GM19324 (cell line): ENCODE measurements at regions not wholly inside any gene's neighbourhood (a gene's known extent, or its start where the extent isn't known, plus 50 kb on each side); places are given as distances from the start of the nearest gene placed in this dataset.
"Not testable (repeated sequence)": the region's sequence is repeated elsewhere in the genome, so short reads cannot be mapped to it uniquely, and the experiment has no call there.

Experiments
- ATAC-seq: cut with Tn5 transposase; IDR thresholded peaks from one replicate; pipeline ENCODE4 v1.9.1; 2021; ENCODE audit warnings: mild to moderate bottlenecking, moderate library complexity; ENCODE audit not compliant: unreplicated experiment, low FRiP score

DNA sequence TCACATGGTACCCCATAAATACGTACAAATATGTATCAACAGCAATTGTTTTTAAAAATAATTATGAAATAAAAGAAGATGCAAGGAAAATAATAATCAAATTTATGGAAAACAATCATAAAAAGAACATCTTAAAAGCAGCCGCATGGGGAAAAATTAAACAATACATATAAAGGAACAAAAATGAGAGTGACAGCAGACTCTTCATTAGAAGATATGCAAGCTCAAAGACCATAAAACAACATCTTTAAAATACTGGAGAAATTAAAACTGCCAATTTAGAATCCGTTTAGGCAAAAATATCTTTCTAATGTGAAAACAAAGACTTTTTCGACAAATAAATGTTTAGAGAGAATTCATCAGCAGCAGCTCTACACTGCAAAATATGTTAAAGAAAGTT, 190.6 kb upstream of the C11orf58 start:
- ATAC-seq = no peak

- no peak for ATAC-seq
Measured at GRCh38 chr11:16543642-16544041, 187.3 kb upstream of the SOX6 start.

GRCh38 chr11:16542353-16542752, 186.0 kb upstream of the SOX6 start:
- ATAC-seq = no peak

DNA sequence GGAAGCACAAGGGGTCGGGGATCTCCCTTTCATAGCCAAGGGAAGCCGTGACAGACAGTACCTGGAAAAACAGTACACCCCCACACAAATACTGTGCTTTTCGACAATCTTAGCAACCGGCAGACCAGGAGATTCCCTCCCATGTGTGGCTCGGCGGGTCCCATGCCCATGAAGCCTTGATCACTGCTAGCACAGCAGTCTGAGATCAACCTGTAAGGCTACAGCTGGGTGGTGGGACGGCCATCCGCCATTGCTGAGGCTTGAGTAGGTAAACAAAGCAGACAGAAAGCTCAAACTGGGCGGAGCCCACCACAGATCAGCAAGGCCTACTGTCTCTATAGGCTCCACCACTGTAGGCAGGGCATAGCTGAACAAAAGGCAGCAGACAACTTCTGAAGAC, 180.2 kb upstream of the SOX6 start:
- ATAC-seq = no peak

GRCh38 chr11:16528639-16529038, 172.3 kb upstream of the SOX6 start:
- ATAC-seq = no peak

DNA sequence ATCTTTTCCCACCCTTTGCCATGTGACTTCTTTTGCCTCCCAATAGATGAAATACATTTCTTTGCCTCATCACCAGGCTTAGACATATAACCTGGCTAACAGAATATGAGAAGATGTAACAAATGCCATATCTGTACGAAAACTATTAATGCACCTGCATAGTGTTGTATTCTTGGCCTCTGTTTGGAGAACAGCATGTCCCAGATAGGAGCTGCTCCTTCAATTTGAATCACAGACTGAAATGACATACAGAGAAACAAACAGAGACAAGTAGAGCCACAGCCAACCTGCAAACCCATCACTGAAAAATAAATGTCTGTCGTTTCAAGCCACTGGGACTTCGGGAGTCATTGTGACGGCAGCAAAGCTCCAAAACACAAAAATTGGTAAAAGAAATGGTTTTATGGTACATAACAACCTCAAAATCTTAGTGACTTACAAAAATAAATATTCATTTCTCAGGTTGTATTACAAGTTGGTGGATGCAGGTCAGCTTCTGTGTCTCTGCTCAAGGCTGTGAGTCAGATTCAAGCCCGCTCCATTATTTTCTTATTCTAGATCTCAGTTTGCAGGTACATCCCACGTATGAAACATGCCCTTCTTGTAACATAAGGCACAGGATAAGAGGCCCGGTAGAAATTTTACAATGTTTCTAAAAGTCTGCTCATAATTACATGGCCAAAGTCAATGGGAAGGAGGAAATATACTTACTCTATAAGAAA, 171.3 kb upstream of the SOX6 start:
- no peak for ATAC-seq

DNA sequence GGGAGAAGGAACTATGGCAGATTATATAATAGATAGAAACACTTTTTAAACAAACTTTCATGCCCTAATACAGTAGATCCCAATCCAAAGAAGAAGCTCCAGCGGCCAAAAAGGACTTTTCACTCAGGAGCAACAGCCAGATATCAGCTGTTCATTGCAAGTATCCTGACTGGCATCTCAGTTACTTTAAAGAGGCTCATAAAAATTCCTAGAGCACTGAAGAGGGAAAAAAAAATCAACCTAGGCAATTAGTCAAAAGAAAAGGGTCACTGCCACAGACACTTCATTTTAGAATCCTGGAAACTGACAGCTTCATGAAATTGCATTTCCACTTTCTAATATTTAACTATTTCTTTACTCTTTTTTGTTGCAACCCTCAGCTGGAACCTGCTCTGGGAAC, 170.6 kb upstream of the SOX6 start:
- no peak for ATAC-seq

- ATAC-seq = not testable (repeated sequence)
Measured at GRCh38 chr11:16520713-16521112, 164.4 kb upstream of the SOX6 start.

GRCh38 chr11:16512899-16513241, 156.5 kb upstream of the SOX6 start:
- no peak for ATAC-seq

DNA sequence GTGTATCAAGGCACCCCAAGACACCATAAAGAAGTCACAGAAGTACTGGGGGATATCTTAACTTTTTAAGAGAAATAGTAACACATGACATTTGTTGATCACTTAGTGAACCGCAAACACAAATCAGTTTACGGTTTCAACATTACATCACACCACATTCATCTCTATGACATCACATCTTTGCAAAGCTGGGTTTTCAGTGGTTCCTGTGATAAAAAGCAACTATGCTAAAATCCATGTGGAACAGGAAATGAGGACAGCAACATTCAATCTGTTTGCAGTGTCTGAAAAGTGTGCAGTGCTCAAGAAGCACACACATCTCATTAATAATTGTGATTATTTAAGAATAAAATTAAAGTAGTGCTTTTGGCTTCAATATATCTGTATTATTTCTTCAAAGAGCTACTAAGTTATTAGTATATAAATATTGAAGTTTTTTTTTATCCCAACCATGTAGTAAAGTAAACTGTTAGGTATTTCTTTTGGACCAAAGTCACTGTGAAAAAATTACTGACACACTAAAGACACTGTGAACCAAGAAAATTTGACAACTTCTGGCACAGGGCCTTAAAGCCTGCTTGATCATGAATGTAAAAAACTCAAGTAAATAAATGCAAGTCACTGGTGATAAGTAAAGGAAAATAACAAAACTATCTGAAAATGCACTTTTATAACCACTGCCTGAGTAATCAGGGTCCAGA, 156.0 kb upstream of the SOX6 start:
- no peak for ATAC-seq

DNA sequence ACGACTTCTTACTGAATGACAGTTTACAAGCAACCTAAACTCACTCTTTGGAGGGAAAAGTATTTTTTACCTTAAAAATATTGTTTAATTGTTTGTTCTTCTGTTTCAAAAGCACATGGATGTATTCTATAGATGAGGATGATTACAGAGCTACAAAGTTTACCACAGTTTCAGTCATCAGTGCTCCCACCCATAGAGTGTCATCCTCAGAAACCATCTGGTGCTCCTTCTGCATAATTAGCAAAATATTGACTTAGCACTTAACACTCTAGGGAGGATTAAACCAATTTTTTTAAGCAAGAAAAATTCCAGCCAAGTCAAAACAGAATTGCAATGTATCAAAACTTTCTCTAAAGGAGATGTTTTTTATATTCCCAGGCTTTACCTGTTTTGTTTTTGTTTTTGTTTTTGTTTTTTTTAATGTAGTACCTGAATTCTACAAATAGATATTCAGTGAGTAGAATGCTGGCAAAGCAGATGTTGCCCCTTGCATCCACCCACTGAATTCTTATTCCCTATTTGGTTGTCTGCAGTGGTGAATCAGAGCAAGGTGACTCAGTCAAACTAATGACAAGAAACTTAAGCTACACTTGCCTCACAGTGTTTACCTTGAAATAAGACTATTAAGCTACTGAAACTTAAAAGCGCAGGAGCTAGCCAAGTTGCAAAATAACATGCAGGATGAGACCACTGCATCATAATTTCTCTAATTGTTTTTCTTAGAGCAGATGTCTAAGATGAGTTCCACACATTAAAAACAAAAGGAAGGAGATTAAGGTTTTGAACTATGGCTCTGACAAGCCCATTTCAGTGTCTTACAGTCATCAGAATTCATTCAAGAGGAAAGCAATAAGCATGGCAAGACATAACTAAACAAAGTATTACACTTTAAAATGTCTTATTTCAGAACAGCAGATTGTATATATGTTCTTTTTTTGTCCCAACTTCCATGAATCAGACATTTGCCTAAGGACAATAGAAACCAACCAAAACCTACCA, 155.1 kb upstream of the SOX6 start:
- no peak for ATAC-seq

- ATAC-seq = no peak
Measured at GRCh38 chr11:16505481-16505880, 149.1 kb upstream of the SOX6 start.

DNA sequence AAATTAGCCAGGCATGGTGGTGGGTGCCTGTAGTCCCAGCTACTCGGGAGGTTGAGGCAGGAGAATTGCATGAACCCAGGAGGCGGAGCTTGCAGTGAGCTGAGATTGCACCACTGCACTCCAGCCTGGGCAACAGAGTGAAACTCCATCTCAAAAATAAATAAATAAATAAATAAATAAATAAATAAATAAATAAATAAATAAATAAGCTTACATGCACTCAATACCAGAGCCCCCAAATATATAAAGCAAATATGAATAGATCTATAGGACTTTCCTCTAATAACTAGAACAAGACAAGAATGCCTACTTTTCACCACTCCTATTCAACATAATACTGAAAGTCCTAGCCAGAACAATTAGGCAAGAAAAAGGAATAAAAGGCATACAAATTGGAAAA, 147.5 kb upstream of the SOX6 start:
- ATAC-seq = not testable (repeated sequence)

GRCh38 chr11:16494918-16495691, 138.8 kb upstream of the SOX6 start:
- ATAC-seq = no peak

GRCh38 chr11:16484434-16484833, 128.1 kb upstream of the SOX6 start:
- no peak for ATAC-seq

- ATAC-seq = no peak
Measured at GRCh38 chr11:16474659-16475058, 118.3 kb upstream of the SOX6 start.

DNA sequence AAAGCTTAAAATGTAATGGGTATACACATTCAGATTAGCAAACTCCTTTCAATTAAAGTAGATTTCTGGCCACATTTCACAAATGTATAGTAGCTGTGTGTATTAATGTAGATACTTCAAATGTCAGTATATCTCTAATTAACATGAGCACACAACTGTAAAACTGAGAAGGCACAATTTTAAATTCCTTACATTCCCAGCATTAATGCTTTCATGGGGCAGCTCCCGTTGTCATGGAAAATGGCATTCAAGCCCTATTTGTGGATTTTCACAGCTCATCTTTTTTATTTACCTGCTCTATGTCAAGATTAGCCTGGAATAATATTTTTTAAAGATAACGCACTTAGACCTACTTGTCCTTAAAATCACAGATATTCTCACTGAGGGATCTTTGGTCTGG, 113.6 kb upstream of the SOX6 start:
- ATAC-seq = no peak

DNA sequence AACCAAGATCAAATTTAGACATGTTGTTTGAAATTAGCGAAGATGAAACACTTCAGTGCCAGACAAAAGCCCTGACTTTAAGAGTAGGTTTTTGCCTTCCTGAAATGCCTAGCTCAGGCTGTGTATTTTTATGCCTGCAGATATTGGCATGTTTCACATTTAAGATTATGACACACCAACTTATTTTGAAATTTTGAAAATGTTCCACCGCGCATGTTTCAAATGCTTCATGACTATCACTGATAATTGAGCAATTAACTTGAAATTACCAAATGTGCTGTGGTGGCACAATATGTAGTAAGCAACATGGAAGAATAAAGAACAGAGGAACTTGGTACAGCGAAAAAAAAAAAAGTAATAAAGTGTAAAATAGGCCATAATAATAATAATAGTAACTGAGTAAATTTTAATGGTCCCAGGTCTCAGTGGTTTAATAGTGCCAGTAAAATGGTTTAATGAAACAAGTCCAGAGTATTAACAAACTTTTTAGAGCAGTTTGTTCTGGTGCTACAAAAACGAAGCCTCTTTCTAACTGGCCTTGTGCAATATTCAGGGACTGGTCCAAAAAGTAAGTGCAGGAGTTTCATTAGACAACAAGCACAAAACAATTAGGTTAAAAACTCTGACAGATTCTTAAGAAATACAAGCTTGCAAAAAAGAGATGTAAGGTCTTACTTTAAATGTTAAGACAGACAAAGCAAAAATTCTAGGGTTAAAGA, 112.5 kb upstream of the SOX6 start:
- ATAC-seq = no peak

- no peak for ATAC-seq
Measured at GRCh38 chr11:16460508-16460907, 104.2 kb upstream of the SOX6 start.

- ATAC-seq = no peak
Measured at GRCh38 chr11:16456366-16456765, 100.0 kb upstream of the SOX6 start.
